Neuronal stem cell (in vitro differentiated cells): ENCODE measurements at regions not wholly inside any gene's neighbourhood (a gene's known extent, or its start where the extent isn't known, plus 50 kb on each side); places are given as distances from the start of the nearest gene placed in this dataset.

Experiments used
- DNase-seq: peaks from one replicate; pipeline ENCODE4 v3.0.0-alpha.2; 2013; ENCODE audit warnings: low spot score
- H2AFZ ChIP-seq: one replicate; pipeline ENCODE4 v1.6.1; 2013; ENCODE audit warnings: mild to moderate bottlenecking, low read length, inconsistent platforms
- H2AK5ac ChIP-seq: 2 replicates; pipeline ENCODE4 v1.6.1; 2013; ENCODE audit warnings: low read depth, mild to moderate bottlenecking, inconsistent platforms, low read length, moderate library complexity, mixed read lengths
- H2BK120ac ChIP-seq: 2 replicates; pipeline ENCODE4 v1.6.1; 2013; ENCODE audit warnings: low read depth, mild to moderate bottlenecking, inconsistent platforms, low read length, moderate library complexity, mixed read lengths
- H2BK12ac ChIP-seq: one replicate; pipeline ENCODE4 v1.6.1; 2013; ENCODE audit warnings: low read length, inconsistent platforms
- H2BK15ac ChIP-seq: 2 replicates; pipeline ENCODE4 v1.6.1; 2013; ENCODE audit warnings: mild to moderate bottlenecking, low read length, inconsistent platforms, mixed read lengths
- H2BK5ac ChIP-seq: one replicate; pipeline ENCODE4 v1.6.1; 2013; ENCODE audit warnings: inconsistent platforms, mild to moderate bottlenecking, low read length, moderate library complexity
- H3K14ac ChIP-seq: one replicate; pipeline ENCODE4 v1.6.1; 2013; ENCODE audit warnings: low read length, inconsistent platforms
- H3K18ac ChIP-seq: 2 replicates; pipeline ENCODE4 v1.6.1; 2013; ENCODE audit warnings: low read length, inconsistent platforms
- H3K23ac ChIP-seq: 2 replicates; pipeline ENCODE4 v1.6.1; 2013; ENCODE audit warnings: low read depth, mild to moderate bottlenecking, mixed read lengths, low read length, inconsistent platforms; ENCODE audit not compliant: poor library complexity
- H3K27ac ChIP-seq: replicated peaks from 3 replicates; pipeline ENCODE4 v1.5.1; 2013; ENCODE audit warnings: low read length, inconsistent platforms
- H3K27me3 ChIP-seq, 3 experiments: 2 replicates each; pipeline ENCODE4 v1.6.1; 2013; ENCODE audit warnings: low read length in 3 of 3, mild to moderate bottlenecking in 2 of 3, inconsistent platforms in 1 of 3, low read depth in 1 of 3, mixed read lengths in 1 of 3, moderate library complexity in 1 of 3; ENCODE audit not compliant: control insufficient read depth in 3 of 3, insufficient read depth in 3 of 3
- H3K36me3 ChIP-seq, 2 donors: replicated peaks in 1 of 2; 2 replicates each; pipeline ENCODE4 v1.6.1; 2013; ENCODE audit warnings: low read length in 2 of 2; ENCODE audit not compliant: control insufficient read depth in 2 of 2, insufficient read depth in 2 of 2
- H3K4ac ChIP-seq: 2 replicates; pipeline ENCODE4 v1.6.1; 2013; ENCODE audit warnings: inconsistent platforms, mild to moderate bottlenecking, low read length, moderate library complexity
- H3K4me1 ChIP-seq, 2 donors: 1 replicate in 1 of 2; 2 replicates in 1 of 2; pipeline ENCODE4 v1.6.1; 2013; ENCODE audit warnings: low read length in 2 of 2, low read depth in 1 of 2; ENCODE audit not compliant: control insufficient read depth in 2 of 2, insufficient read depth in 1 of 2
- H3K4me2 ChIP-seq: one replicate; pipeline ENCODE4 v1.6.1; 2013; ENCODE audit warnings: mild to moderate bottlenecking, low read length, inconsistent platforms; ENCODE audit not compliant: insufficient read depth, poor library complexity, severe bottlenecking
- H3K4me3 ChIP-seq, 2 donors: 2 replicates each; pipeline ENCODE4 v1.5.1; 2013; ENCODE audit warnings: low read length in 2 of 2, mild to moderate bottlenecking in 2 of 2, inconsistent platforms in 1 of 2, moderate library complexity in 1 of 2
- H3K79me1 ChIP-seq: one replicate; pipeline ENCODE4 v1.6.1; 2013; ENCODE audit warnings: low read depth, mild to moderate bottlenecking, inconsistent platforms, low read length, moderate library complexity
- H3K9ac ChIP-seq: one replicate; pipeline ENCODE4 v1.6.1; 2013; ENCODE audit warnings: mild to moderate bottlenecking, low read depth, low read length, inconsistent platforms; ENCODE audit not compliant: poor library complexity
- H3K9me3 ChIP-seq, 2 donors: replicated peaks in 1 of 2; 2 replicates each; pipeline versions ENCODE3 to v1.6.1; 2013; ENCODE audit warnings: low read length in 2 of 2, mild to moderate bottlenecking in 2 of 2, inconsistent platforms in 1 of 2, low read depth in 1 of 2, mixed read lengths in 1 of 2, moderate library complexity in 1 of 2; ENCODE audit not compliant: control insufficient read depth in 2 of 2, insufficient read depth in 1 of 2
- H4K8ac ChIP-seq: one replicate; pipeline ENCODE4 v1.6.1; 2013; ENCODE audit warnings: low read depth, mild to moderate bottlenecking, inconsistent platforms, low read length, moderate library complexity
- H4K91ac ChIP-seq: one replicate; pipeline ENCODE4 v1.6.1; 2013; ENCODE audit warnings: low read length, low read depth, mild to moderate bottlenecking, inconsistent platforms; ENCODE audit not compliant: poor library complexity
- WGBS, 2 donors: extraction: QIAGEN DNeasy Blood & Tissue Kit; methylation state at CpG; one replicate each; pipeline ENCODE4 v1.1.7; 2013; ENCODE audit warnings: missing lambda C conversion rate in 2 of 2, mixed read lengths in 1 of 2; ENCODE audit not compliant: insufficient read length in 2 of 2, insufficient replicate concordance in 1 of 2; ENCODE audit errors: extremely low coverage in 2 of 2; 5-methylcytosine and 5-hydroxymethylcytosine counted together

DNA sequence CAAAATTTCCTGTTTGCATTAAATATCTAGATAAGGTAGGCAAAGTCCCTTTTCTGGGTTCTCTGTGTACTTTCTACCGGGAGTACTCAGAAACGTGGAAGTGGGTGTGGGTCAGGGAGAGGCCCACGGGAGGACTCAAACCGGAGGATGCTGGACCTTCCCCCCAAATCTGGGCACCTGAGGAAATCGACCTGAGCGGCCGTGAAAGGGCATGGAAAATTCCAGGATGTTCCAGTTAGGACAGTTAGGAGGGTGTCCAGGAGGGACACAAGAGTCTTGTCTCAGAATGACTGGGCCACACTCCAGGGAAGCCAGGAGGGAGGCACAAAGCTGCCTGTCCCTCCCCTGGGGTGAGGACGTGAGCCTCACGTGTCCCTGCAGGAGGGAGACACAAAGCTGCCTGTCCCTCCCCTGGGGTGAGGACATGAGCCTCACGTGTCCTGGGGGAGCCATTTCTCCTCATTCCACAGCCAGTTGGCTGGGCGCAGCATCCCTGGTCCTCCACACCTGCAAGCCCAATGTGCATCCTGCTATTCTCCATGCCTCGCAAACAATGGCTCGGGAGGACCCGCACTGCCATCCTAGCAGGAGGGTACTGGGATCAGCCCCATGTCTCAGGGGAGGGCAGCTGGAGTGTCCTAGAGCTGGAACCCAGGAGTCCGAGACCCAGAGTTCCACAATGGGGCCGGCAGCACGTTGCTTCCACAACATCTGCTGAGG is 190.5 kb upstream of the PPP2R2D start:
- Histone ChIP-seq H3K4me1 (no peaks in the 10 kb centered on the region), H3K4ac (no peak overlapping the region), H3K9me3 (peaks cover 0 to 8% of the 10 kb centered on the region in 2 donors), H3K4me2 (no peak overlapping the region), H3K18ac (peak overlapping the region; percentile 41), H3K4me3 (no peak overlapping the region), H2AK5ac (no peak overlapping the region), H2BK12ac (no peak overlapping the region), H3K9ac (no peak overlapping the region), H2BK15ac (no peak overlapping the region), H4K91ac (no peak overlapping the region), H3K79me1 (no peaks in the 10 kb centered on the region), H2BK120ac (no peak overlapping the region), H2AFZ (no peak overlapping the region), H3K27ac (no peak overlapping the region), H3K36me3 (no peaks in the 10 kb centered on the region), H4K8ac (no peak overlapping the region), H3K27me3 (peaks cover 0 to 2% (median 0%) of the 10 kb centered on the region in 3 experiments), H3K23ac (peak overlapping the region; percentile 22), H2BK5ac (no peak overlapping the region), H3K14ac (no peak overlapping the region)
- DNase-seq: no peak
- no CpG with 5 or more reads among the region's 17 CpGs for WGBS, 2 donors

DNA sequence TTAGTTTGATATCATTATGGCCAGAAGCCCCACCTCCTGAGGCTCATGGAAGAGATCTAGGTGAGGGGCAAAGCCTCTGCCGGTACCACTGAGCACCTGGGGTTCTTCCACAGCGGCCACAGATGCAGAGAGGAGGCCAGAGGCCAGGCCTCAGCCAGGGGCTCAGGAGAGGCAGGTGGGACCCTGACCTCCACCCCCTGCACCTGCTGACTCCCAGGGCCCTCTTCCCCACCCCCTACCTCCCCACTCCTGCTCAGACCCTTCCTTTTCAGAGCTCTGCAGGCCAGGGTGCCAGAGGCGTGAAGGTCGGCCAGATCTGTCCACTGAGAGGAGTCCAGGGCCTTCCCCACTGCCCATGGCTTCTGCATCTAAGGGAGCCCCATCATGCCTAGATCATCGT is 178.7 kb upstream of the PPP2R2D start:
- Histone ChIP-seq H3K18ac (peak overlapping the region; percentile 65), H3K23ac (no peak overlapping the region), H3K4ac (no peak overlapping the region), H2BK15ac (peak overlapping the region; percentile 33), H3K9me3 (peaks cover 0 to 3% of the 10 kb centered on the region in 2 donors), H3K4me2 (no peak overlapping the region), H3K4me1 (peaks cover 6 to 12% of the 10 kb centered on the region in 2 donors), H3K14ac (no peak overlapping the region), H3K4me3 (no peak overlapping the region), H2AK5ac (no peak overlapping the region), H3K27ac (no peak overlapping the region), H3K9ac (no peak overlapping the region), H2BK12ac (no peak overlapping the region), H2AFZ (no peak overlapping the region), H3K27me3 (peaks cover 0 to 31% (median 8%) of the 10 kb centered on the region in 3 experiments), H2BK120ac (no peak overlapping the region), H3K36me3 (no peaks in the 10 kb centered on the region), H4K91ac (no peak overlapping the region), H2BK5ac (peak overlapping the region; percentile 39), H4K8ac (peak overlapping the region; percentile 65), H3K79me1 (peaks cover 2% of the 10 kb centered on the region)
- no CpG with 5 or more reads among the region's 5 CpGs for whole genome bisulfite sequencing, 2 donors
- DNase-seq: no peak

DNA sequence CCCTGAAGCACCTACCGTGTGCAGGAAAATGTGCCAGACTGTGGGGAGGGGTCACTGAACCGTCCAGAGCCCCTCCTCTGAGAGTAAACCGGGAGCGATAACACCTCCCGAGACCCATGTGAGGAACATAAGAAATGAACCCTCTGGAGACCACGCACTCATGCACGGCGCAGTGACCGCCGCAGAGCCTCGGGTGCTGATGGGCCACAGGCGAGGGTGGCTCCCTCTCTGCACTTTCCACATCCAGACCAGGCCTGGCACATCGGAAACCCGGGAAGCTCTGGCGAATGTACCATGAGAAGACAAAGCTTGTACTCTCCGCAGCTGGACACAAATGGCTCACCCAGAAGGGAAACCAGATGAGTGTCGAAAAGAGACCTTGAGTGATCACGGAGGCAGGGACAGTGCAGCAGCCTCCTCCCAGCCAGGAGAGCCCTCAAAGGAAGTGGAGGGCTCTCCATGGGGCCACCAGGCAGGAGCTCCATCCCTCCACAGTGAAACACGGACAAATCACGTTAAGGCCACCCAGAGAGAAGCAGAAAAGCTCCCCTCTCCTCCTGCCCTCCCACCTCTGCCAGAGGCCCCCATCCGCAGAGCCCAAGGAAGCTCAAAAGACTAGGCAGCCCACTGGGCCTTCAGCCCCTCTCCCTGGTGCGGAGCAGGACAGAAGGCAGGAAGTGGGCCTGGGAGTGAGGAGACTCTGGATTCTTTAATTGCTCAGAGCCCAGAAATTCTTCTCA is 178.1 kb upstream of the PPP2R2D start:
- H3K4me3 ChIP-seq: no peak overlapping the region
- H3K79me1 ChIP-seq: peaks cover 2% of the 10 kb centered on the region
- no peak overlapping the region for H2AFZ ChIP-seq
- DNase-seq: no peak
- no peak overlapping the region for H3K9ac ChIP-seq
- H3K9me3 ChIP-seq: peaks cover 0 to 3% of the 10 kb centered on the region in 2 donors
- peak overlapping the region; percentile 63 for H2AK5ac ChIP-seq
- peak overlapping the region; percentile 65 for H3K18ac ChIP-seq
- peaks cover 6 to 12% of the 10 kb centered on the region in 2 donors for H3K4me1 ChIP-seq
- peak overlapping the region; percentile 33 for H2BK15ac ChIP-seq
- H3K4ac ChIP-seq: no peak overlapping the region
- peak overlapping the region; percentile 73 for H3K23ac ChIP-seq
- no peaks in the 10 kb centered on the region for H3K36me3 ChIP-seq
- peak overlapping the region; percentile 65 for H4K8ac ChIP-seq
- no peak overlapping the region for H3K4me2 ChIP-seq
- H3K14ac ChIP-seq: no peak overlapping the region
- H2BK5ac ChIP-seq: peak overlapping the region; percentile 53
- peaks cover 0 to 32% (median 12%) of the 10 kb centered on the region in 3 experiments for H3K27me3 ChIP-seq
- H2BK120ac ChIP-seq: no peak overlapping the region
- H4K91ac ChIP-seq: no peak overlapping the region
- no CpG with 5 or more reads among the region's 22 CpGs for WGBS, 2 donors
- no peak overlapping the region for H3K27ac ChIP-seq
- H2BK12ac ChIP-seq: no peak overlapping the region
